AG10803 (cell line): ENCODE measurements at regions not wholly inside any gene's neighbourhood (a gene's known extent, or its start where the extent isn't known, plus 50 kb on each side); places are given as distances from the start of the nearest gene placed in this dataset.

Experiments
- DNase-seq: peaks from one replicate; pipeline ENCODE4 v3.0.0; 2010; ENCODE audit warnings: low read depth
- H3K4me3 ChIP-seq: 2 replicates; pipeline ENCODE4 v1.5.1; 2011; ENCODE audit warnings: mild to moderate bottlenecking, low read length, control low read depth
- CTCF ChIP-seq: conservative IDR thresholded peaks from 2 replicates; pipeline ENCODE4 v1.5.1; 2011; ENCODE audit warnings: mild to moderate bottlenecking, low read length, control low read depth, inconsistent platforms

- DNase-seq, result no peak
- H3K4me3 ChIP-seq, result no peak overlapping the region
- TF ChIP-seq CTCF, result no peak
Measured at GRCh38 chr5:117691081-117691870, 1116.7 kb upstream of the SEMA6A start.

- H3K4me3 ChIP-seq, result no peak overlapping the region
- TF ChIP-seq CTCF, result no peak
- DNase-seq, result no peak
Measured at GRCh38 chr5:117690612-117691011, 1116.0 kb upstream of the SEMA6A start.

GRCh38 chr5:117686926-117687325 lies 1112.3 kb upstream of the SEMA6A start:
- no peak for DNase-seq
- TF ChIP-seq CTCF, result no peak

GRCh38 chr5:117682416-117682815 lies 1107.8 kb upstream of the SEMA6A start:
- no peak for TF ChIP-seq CTCF
- H3K4me3 ChIP-seq, result no peak overlapping the region
- DNase-seq, result no peak

More at GRCh38 chr5:117686926-117687325, 1112.3 kb upstream of the SEMA6A start:
- no peak overlapping the region for H3K4me3 ChIP-seq

GRCh38 chr5:117681431-117682254 lies 1107.0 kb upstream of the SEMA6A start:
- no peak overlapping the region for H3K4me3 ChIP-seq
- no peak for DNase-seq
- no peak for TF ChIP-seq CTCF

GRCh38 chr5:117680426-117680825 lies 1105.8 kb upstream of the SEMA6A start:
- DNase-seq, result no peak
- no peak for TF ChIP-seq CTCF
- H3K4me3 ChIP-seq, result no peak overlapping the region
